Thyroid gland (tissue), 4 donors: ENCODE measurements at regions not wholly inside any gene's neighbourhood (a gene's known extent, or its start where the extent isn't known, plus 50 kb on each side); places are given as distances from the start of the nearest gene placed in this dataset.

Source experiments
- CTCF ChIP-seq, 6 experiments: fragments of 200-600 bp in 3 of 6; fragments of 450-650 bp in 3 of 6; sonication (generic) in 3 of 6; IDR thresholded peaks; one replicate each; pipeline ENCODE4 v1.5.1; 2016 to 2019; ENCODE audit warnings: antibody characterized with exemption in 6 of 6, mild to moderate bottlenecking in 2 of 6, inconsistent platforms in 1 of 6, moderate library complexity in 1 of 6
- POLR2A ChIP-seq, 2 donors: fragments of 450-650 bp; IDR thresholded peaks; one replicate each; pipeline ENCODE4 v1.6.1; 2017; ENCODE audit warnings: antibody characterized with exemption in 2 of 2, mild to moderate bottlenecking in 2 of 2, moderate library complexity in 1 of 2

DNA sequence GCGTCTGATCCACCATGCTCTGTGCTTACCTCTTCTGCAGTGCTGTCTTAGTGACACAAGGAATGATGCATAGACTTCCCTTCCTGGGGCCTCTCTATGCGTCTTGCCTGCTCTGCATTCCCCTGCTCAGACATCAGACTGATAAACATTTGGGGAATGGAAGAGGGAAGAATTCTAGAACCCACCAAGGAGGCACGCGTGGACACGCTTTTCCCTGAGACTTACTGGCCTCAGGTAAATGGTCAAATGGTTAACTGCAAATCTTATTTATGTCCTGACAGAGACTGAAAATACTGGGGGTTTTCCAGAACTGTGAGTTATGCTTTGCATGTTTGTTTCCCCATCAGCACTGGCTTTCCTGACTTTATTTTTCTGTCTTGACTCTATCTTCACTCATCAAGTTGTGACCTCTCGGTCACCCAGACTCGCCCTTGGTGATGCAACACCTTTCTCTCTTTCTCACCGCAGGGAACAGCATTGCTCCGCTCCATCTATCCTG is 285.9 kb upstream of the FZD8 start:
- TF ChIP-seq POLR2A (IDR thresholded peaks at IDR 0.05): no peak
- no peak for TF ChIP-seq CTCF (IDR thresholded peaks at IDR 0.05)
